GM21529 (cell line): ENCODE measurements at regions not wholly inside any gene's neighbourhood (a gene's known extent, or its start where the extent isn't known, plus 50 kb on each side); places are given as distances from the start of the nearest gene placed in this dataset.

ENCODE experiments used
- ATAC-seq: cut with Tn5 transposase; IDR thresholded peaks from one replicate; pipeline ENCODE4 v1.9.1; 2021; ENCODE audit not compliant: unreplicated experiment

GRCh38 chr2:176536439-176537133 is 267.3 kb downstream of the MTX2 start:
- ATAC-seq = no peak

- no peak for ATAC-seq
These were observed 268.7 kb downstream of the MTX2 start for GRCh38 chr2:176537932-176538331.

GRCh38 chr2:176540995-176541394 is 271.8 kb downstream of the MTX2 start:
- ATAC-seq = no peak

GRCh38 chr2:176542476-176542875 is 273.2 kb downstream of the MTX2 start:
- no peak for ATAC-seq

GRCh38 chr2:176544557-176544956 is 275.3 kb downstream of the MTX2 start:
- no peak for ATAC-seq

- ATAC-seq = no peak
These were observed 276.0 kb downstream of the MTX2 start for GRCh38 chr2:176544991-176545956.

- ATAC-seq = no peak
These were observed 277.3 kb downstream of the MTX2 start for GRCh38 chr2:176546550-176546949.

GRCh38 chr2:176552501-176553135 is 283.4 kb downstream of the MTX2 start:
- ATAC-seq = no peak

GRCh38 chr2:176553685-176554100 is 284.5 kb downstream of the MTX2 start:
- no peak for ATAC-seq

- peak; percentile 49 for ATAC-seq
These were observed 285.1 kb downstream of the MTX2 start for GRCh38 chr2:176554101-176555048.

GRCh38 chr2:176555112-176555511 is 285.9 kb downstream of the MTX2 start:
- no peak for ATAC-seq

- ATAC-seq = no peak
These were observed 286.5 kb downstream of the MTX2 start for GRCh38 chr2:176555781-176556180.

- no peak for ATAC-seq
These were observed 287.1 kb downstream of the MTX2 start for GRCh38 chr2:176556373-176556772.

GRCh38 chr2:176557821-176558220 is 288.6 kb downstream of the MTX2 start:
- ATAC-seq = no peak

GRCh38 chr2:176558574-176559140 is 289.4 kb downstream of the MTX2 start:
- no peak for ATAC-seq

GRCh38 chr2:176560296-176560695 is 291.1 kb downstream of the MTX2 start:
- ATAC-seq = no peak

- ATAC-seq = no peak
These were observed 292.5 kb downstream of the MTX2 start for GRCh38 chr2:176561706-176562105.

- ATAC-seq = no peak
These were observed 293.3 kb downstream of the MTX2 start for GRCh38 chr2:176562359-176563078.

GRCh38 chr2:176565641-176566323 is 296.5 kb downstream of the MTX2 start:
- no peak for ATAC-seq
